H9 (cell line): ENCODE measurements at regions not wholly inside any gene's neighbourhood (a gene's known extent, or its start where the extent isn't known, plus 50 kb on each side); places are given as distances from the start of the nearest gene placed in this dataset.

Experiments
- DNase-seq: peaks from one replicate; pipeline ENCODE4 v3.0.0-alpha.2; 2017
- H2AFZ ChIP-seq: one replicate; pipeline ENCODE4 v1.6.1; 2013; ENCODE audit warnings: mild to moderate bottlenecking, low read length, control low read depth, moderate library complexity
- H2AK5ac ChIP-seq: 2 replicates; pipeline ENCODE4 v1.6.1; 2013; ENCODE audit warnings: low read length, control low read depth, mixed read lengths; ENCODE audit not compliant: insufficient read length
- H2BK120ac ChIP-seq: one replicate; pipeline ENCODE4 v1.6.1; 2013; ENCODE audit warnings: low read depth, mild to moderate bottlenecking, low read length, control low read depth, inconsistent platforms; ENCODE audit not compliant: poor library complexity, severe bottlenecking
- H2BK12ac ChIP-seq: 2 replicates; pipeline ENCODE4 v1.6.1; 2013; ENCODE audit warnings: low read length, control low read depth, mixed read lengths, low read depth; ENCODE audit not compliant: insufficient read length
- H2BK15ac ChIP-seq: 2 replicates; pipeline ENCODE4 v1.6.1; 2013; ENCODE audit warnings: low read depth, low read length, control low read depth
- H2BK20ac ChIP-seq: one replicate; pipeline ENCODE4 v1.6.1; 2013; ENCODE audit warnings: low read depth, mild to moderate bottlenecking, low read length, control low read depth, inconsistent platforms; ENCODE audit not compliant: poor library complexity, severe bottlenecking
- H2BK5ac ChIP-seq: 2 replicates; pipeline ENCODE4 v1.6.1; 2013; ENCODE audit warnings: low read length, control low read depth, mixed read lengths; ENCODE audit not compliant: insufficient read length
- H3K14ac ChIP-seq: 2 replicates; pipeline ENCODE4 v1.6.1; 2013; ENCODE audit warnings: low read length, control low read depth; ENCODE audit not compliant: insufficient read depth
- H3K18ac ChIP-seq: 2 replicates; pipeline ENCODE4 v1.6.1; 2013; ENCODE audit warnings: low read depth, mild to moderate bottlenecking, mixed read lengths, low read length, control low read depth; ENCODE audit not compliant: insufficient read length
- H3K23ac ChIP-seq: 2 replicates; pipeline ENCODE4 v1.6.1; 2013; ENCODE audit warnings: low read length, control low read depth, mixed read lengths, low read depth; ENCODE audit not compliant: insufficient read length
- H3K23me2 ChIP-seq: 2 replicates; pipeline ENCODE4 v1.6.1; 2013; ENCODE audit warnings: low read depth, mild to moderate bottlenecking, mixed read lengths, low read length, control low read depth; ENCODE audit not compliant: insufficient read length, poor library complexity, severe bottlenecking
- H3K27ac ChIP-seq: 2 replicates; pipeline ENCODE4 v1.5.1; 2013; ENCODE audit warnings: low read length, control low read depth, mixed read lengths, low read depth; ENCODE audit not compliant: insufficient read length
- H3K27me3 ChIP-seq: 2 replicates; pipeline ENCODE4 v1.6.1; 2013; ENCODE audit warnings: low read length, control low read depth, inconsistent platforms; ENCODE audit not compliant: insufficient read depth
- H3K4ac ChIP-seq: 2 replicates; pipeline ENCODE4 v1.6.1; 2013; ENCODE audit warnings: low read depth, mild to moderate bottlenecking, control low read depth, inconsistent platforms, low read length, moderate library complexity
- H3K4me1 ChIP-seq: 2 replicates; pipeline ENCODE4 v1.6.1; 2013; ENCODE audit warnings: low read length, control low read depth, inconsistent platforms; ENCODE audit not compliant: insufficient read depth
- H3K4me2 ChIP-seq: 2 replicates; pipeline ENCODE4 v1.6.1; 2013; ENCODE audit warnings: low read length, control low read depth, mixed read lengths; ENCODE audit not compliant: insufficient read length, insufficient read depth
- H3K56ac ChIP-seq: 2 replicates; pipeline ENCODE4 v1.6.1; 2013; ENCODE audit warnings: low read depth, mild to moderate bottlenecking, mixed read lengths, low read length, control low read depth; ENCODE audit not compliant: insufficient read length
- H3K79me1 ChIP-seq: 2 replicates; pipeline ENCODE4 v1.6.1; 2013; ENCODE audit warnings: low read depth, mild to moderate bottlenecking, moderate library complexity, low read length, control low read depth, inconsistent platforms; ENCODE audit not compliant: insufficient read depth, poor library complexity, severe bottlenecking
- H3K79me2 ChIP-seq: 2 replicates; pipeline ENCODE4 v1.6.1; 2013; ENCODE audit warnings: low read length, control low read depth, inconsistent platforms; ENCODE audit not compliant: insufficient read depth
- H3K9ac ChIP-seq: 2 replicates; pipeline ENCODE4 v1.6.1; 2013; ENCODE audit warnings: low read length, control low read depth, mixed read lengths; ENCODE audit not compliant: insufficient read length; ENCODE audit errors: extremely low read depth
- H3K9me3 ChIP-seq: one replicate; pipeline ENCODE4 v1.6.1; 2013; ENCODE audit warnings: low read depth, low read length, inconsistent platforms; ENCODE audit not compliant: control insufficient read depth
- H3T11ph ChIP-seq: one replicate; pipeline ENCODE4 v1.6.1; 2013; ENCODE audit warnings: mild to moderate bottlenecking, low read length, control low read depth, inconsistent platforms
- H4K20me1 ChIP-seq: one replicate; pipeline ENCODE4 v1.6.1; 2013; ENCODE audit not compliant: control insufficient read depth, insufficient read length, insufficient read depth
- H4K5ac ChIP-seq: 2 replicates; pipeline ENCODE4 v1.6.1; 2013; ENCODE audit warnings: low read depth, mild to moderate bottlenecking, mixed read lengths, low read length, control low read depth; ENCODE audit not compliant: insufficient read length
- H4K8ac ChIP-seq: replicated peaks from 2 replicates; pipeline ENCODE4 v1.6.1; 2013; ENCODE audit warnings: low read length, control low read depth, mixed read lengths, low read depth; ENCODE audit not compliant: insufficient read length
- H4K91ac ChIP-seq: 2 replicates; pipeline ENCODE4 v1.6.1; 2013; ENCODE audit warnings: low read depth, mild to moderate bottlenecking, moderate library complexity, mixed read lengths, low read length, control low read depth; ENCODE audit not compliant: insufficient read length
- H3K27ac Mint-ChIP-seq, 3 experiments: 2 replicates in 2 of 3; 3 replicates in 1 of 3; pipeline ENCODE4 v1.8.0; 2020 to 2021; ENCODE audit warnings: mixed read lengths in 3 of 3, mild to moderate bottlenecking in 1 of 3, moderate library complexity in 1 of 3
- H3K27me3 Mint-ChIP-seq: 2 replicates; pipeline ENCODE4 v1.8.0; 2021; ENCODE audit warnings: low read depth, mild to moderate bottlenecking, moderate library complexity, mixed read lengths
- H3K36me3 Mint-ChIP-seq, 3 experiments: 2 replicates in 2 of 3; 3 replicates in 1 of 3; pipeline ENCODE4 v1.8.0; 2020 to 2021; ENCODE audit warnings: low read depth in 3 of 3, mixed read lengths in 3 of 3; ENCODE audit not compliant: insufficient read depth in 1 of 3
- H3K4me1 Mint-ChIP-seq, 2 experiments: 2 replicates each; pipeline ENCODE4 v1.8.0; 2020; ENCODE audit warnings: mixed read lengths in 2 of 2
- H3K4me3 Mint-ChIP-seq, 2 experiments: 2 replicates in 1 of 2; 3 replicates in 1 of 2; pipeline ENCODE4 v1.8.0; 2020 to 2021; ENCODE audit warnings: mild to moderate bottlenecking in 2 of 2, mixed read lengths in 2 of 2, moderate library complexity in 1 of 2
- H3K9me3 Mint-ChIP-seq, 2 experiments: 2 replicates in 1 of 2; 3 replicates in 1 of 2; pipeline ENCODE4 v1.8.0; 2020; ENCODE audit warnings: mild to moderate bottlenecking in 2 of 2, mixed read lengths in 2 of 2, moderate library complexity in 1 of 2
- WGBS: extraction: QIAGEN DNeasy Blood & Tissue Kit; methylation state at CpG from one replicate; pipeline ENCODE4 v1.1.7; 2013; ENCODE audit warnings: missing lambda C conversion rate, low lambda C conversion rate, mixed read lengths; ENCODE audit not compliant: insufficient read length; ENCODE audit errors: extremely low coverage; 5-methylcytosine and 5-hydroxymethylcytosine counted together
- TF ChIP-seq, protein P1 (sequence below): fragments of 200-600 bp; sonication (generic); conservative IDR thresholded peaks from 3 replicates; pipeline ENCODE4 v1.8.0; 2021; ENCODE audit warnings: antibody characterized with exemption, mild to moderate bottlenecking

DNA sequence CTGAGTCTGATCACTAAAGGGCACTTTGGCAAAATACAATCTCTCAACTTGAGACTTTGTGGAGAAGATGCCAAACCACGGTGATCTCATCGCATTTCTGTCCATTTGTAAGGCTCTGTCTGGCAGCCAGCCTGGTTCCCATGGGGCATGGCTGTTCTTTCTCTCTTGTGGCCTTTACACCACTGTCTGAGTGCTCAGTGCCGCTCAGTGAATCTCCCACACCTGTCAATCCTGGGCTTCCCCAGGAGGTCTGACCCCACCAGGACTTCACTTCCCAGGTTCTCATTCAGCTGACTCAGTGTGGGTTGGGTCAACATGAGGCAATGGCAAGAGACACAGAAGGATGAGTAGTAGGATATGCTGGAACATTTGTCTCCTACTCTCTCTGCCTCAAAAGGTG lies 96.8 kb upstream of the TRIB2 start:
- Histone ChIP-seq H3K4me2 (no peak overlapping the region), H3K18ac (no peak overlapping the region)

More for the DNA sequence above, 96.8 kb upstream of the TRIB2 start:
- H3K14ac ChIP-seq, result no peak overlapping the region
- H3K9ac ChIP-seq, result no peak overlapping the region
- H2AK5ac ChIP-seq, result no peak overlapping the region
- no peak overlapping the region for H3K27ac ChIP-seq
- no peak overlapping the region for H4K5ac ChIP-seq
- no peak overlapping the region for H2BK12ac ChIP-seq
- no peak overlapping the region for H3T11ph ChIP-seq
- H3K4me1 Mint-ChIP-seq, result peaks cover 15% of the 10 kb centered on the region in 2 experiments
- no peak overlapping the region for H4K91ac ChIP-seq
- no peak overlapping the region for H2BK5ac ChIP-seq
- no peaks in the 10 kb centered on the region; the same call in 1 of the 2 replicates for H3K4me1 ChIP-seq
- H2BK20ac ChIP-seq, result no peak overlapping the region
- no peak overlapping the region for H2BK15ac ChIP-seq
- no peaks in the 10 kb centered on the region for H3K9me3 Mint-ChIP-seq
- no peak overlapping the region for H3K56ac ChIP-seq
- H4K20me1 ChIP-seq, result no peaks in the 10 kb centered on the region
- TF ChIP-seq, protein P1, sequence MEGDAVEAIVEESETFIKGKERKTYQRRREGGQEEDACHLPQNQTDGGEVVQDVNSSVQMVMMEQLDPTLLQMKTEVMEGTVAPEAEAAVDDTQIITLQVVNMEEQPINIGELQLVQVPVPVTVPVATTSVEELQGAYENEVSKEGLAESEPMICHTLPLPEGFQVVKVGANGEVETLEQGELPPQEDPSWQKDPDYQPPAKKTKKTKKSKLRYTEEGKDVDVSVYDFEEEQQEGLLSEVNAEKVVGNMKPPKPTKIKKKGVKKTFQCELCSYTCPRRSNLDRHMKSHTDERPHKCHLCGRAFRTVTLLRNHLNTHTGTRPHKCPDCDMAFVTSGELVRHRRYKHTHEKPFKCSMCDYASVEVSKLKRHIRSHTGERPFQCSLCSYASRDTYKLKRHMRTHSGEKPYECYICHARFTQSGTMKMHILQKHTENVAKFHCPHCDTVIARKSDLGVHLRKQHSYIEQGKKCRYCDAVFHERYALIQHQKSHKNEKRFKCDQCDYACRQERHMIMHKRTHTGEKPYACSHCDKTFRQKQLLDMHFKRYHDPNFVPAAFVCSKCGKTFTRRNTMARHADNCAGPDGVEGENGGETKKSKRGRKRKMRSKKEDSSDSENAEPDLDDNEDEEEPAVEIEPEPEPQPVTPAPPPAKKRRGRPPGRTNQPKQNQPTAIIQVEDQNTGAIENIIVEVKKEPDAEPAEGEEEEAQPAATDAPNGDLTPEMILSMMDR, result no peak
- no peaks in the 10 kb centered on the region for H3K36me3 Mint-ChIP-seq
- no peaks in the 10 kb centered on the region for H3K9me3 ChIP-seq
- H3K4me3 Mint-ChIP-seq, result no peak overlapping the region
- 0 out of 2 replicates have a peak, but pooled peaks cover 2% of the 10 kb centered on the region for H3K27me3 Mint-ChIP-seq
- no peak overlapping the region for H3K23ac ChIP-seq
- H3K79me2 ChIP-seq, result no peaks in the 10 kb centered on the region
- no CpG with 5 or more reads among the region's 3 CpGs for WGBS
- no peaks in the 10 kb centered on the region for H3K27me3 ChIP-seq
- no peak overlapping the region for H3K4ac ChIP-seq
- no peak overlapping the region for H2BK120ac ChIP-seq
- no peaks in the 10 kb centered on the region for H3K79me1 ChIP-seq
- no peak overlapping the region for H2AFZ ChIP-seq
- H3K23me2 ChIP-seq, result no peaks in the 10 kb centered on the region
- DNase-seq, result no peak
- no peak overlapping the region for H3K27ac Mint-ChIP-seq
- no peak overlapping the region for H4K8ac ChIP-seq
